Testis (tissue), 2 donors: ENCODE measurements at regions not wholly inside any gene's neighbourhood (a gene's known extent, or its start where the extent isn't known, plus 50 kb on each side); places are given as distances from the start of the nearest gene placed in this dataset.

Experiments
- POLR2A ChIP-seq: fragments of 450-650 bp; IDR thresholded peaks from one replicate; pipeline ENCODE4 v1.6.1; 2017; ENCODE audit warnings: antibody characterized with exemption, mild to moderate bottlenecking, moderate library complexity
- TF ChIP-seq, protein P1 (sequence below), 3 experiments: fragments of 450-650 bp in 2 of 3; fragments of 200-600 bp in 1 of 3; sonication (generic) in 1 of 3; IDR thresholded peaks; one replicate each; pipeline ENCODE4 v1.5.1; 2016 to 2019; ENCODE audit warnings: antibody characterized with exemption in 3 of 3, mild to moderate bottlenecking in 2 of 3, moderate library complexity in 1 of 3

DNA sequence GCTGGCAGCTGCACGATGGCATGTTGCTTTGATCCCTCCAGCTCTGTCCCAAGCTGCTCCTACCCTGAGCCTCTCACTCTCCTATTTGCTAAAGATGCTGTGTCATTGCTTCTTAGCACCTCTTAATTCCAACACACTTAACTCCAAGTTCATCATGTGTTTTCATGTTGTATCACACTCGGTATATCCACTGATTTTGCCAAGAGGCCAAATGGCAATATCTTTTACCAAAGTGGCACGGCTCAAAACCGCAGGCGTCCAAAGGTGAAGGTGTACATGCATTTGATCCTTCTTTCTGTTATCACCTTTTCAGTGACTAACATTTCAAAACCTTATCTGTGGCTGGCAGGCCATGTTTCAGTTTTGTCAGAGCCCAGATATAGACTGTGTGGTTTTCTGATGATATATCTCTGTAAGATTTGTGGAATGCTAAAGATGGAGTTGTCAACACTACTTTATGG is 217.0 kb downstream of the TBX18 start:
- TF ChIP-seq POLR2A, result no peak
- TF ChIP-seq, protein P1, sequence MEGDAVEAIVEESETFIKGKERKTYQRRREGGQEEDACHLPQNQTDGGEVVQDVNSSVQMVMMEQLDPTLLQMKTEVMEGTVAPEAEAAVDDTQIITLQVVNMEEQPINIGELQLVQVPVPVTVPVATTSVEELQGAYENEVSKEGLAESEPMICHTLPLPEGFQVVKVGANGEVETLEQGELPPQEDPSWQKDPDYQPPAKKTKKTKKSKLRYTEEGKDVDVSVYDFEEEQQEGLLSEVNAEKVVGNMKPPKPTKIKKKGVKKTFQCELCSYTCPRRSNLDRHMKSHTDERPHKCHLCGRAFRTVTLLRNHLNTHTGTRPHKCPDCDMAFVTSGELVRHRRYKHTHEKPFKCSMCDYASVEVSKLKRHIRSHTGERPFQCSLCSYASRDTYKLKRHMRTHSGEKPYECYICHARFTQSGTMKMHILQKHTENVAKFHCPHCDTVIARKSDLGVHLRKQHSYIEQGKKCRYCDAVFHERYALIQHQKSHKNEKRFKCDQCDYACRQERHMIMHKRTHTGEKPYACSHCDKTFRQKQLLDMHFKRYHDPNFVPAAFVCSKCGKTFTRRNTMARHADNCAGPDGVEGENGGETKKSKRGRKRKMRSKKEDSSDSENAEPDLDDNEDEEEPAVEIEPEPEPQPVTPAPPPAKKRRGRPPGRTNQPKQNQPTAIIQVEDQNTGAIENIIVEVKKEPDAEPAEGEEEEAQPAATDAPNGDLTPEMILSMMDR (IDR thresholded peaks at IDR 0.05), result no peak
